Mesenchymal stem cell (in vitro differentiated cells and primary cell): ENCODE measurements at regions not wholly inside any gene's neighbourhood (a gene's known extent, or its start where the extent isn't known, plus 50 kb on each side); places are given as distances from the start of the nearest gene placed in this dataset.
"Not testable (repeated sequence)": the region's sequence is repeated elsewhere in the genome, so short reads cannot be mapped to it uniquely, and the experiment has no call there.

Source experiments
- DNase-seq: peaks from one replicate; pipeline ENCODE4 v3.0.0-alpha.2; 2013
- H2AFZ ChIP-seq: one replicate; pipeline ENCODE4 v1.6.1; 2013; ENCODE audit warnings: low read depth, mild to moderate bottlenecking, control low read depth, inconsistent platforms, low read length, moderate library complexity
- H2AK5ac ChIP-seq: 2 replicates; pipeline ENCODE4 v1.6.1; 2013; ENCODE audit warnings: low read length, moderate library complexity, mild to moderate bottlenecking, inconsistent platforms; ENCODE audit not compliant: severe bottlenecking
- H2BK120ac ChIP-seq: one replicate; pipeline ENCODE4 v1.6.1; 2013; ENCODE audit warnings: low read depth, mild to moderate bottlenecking, inconsistent platforms, low read length, moderate library complexity
- H2BK12ac ChIP-seq, 2 experiments: one replicate each; pipeline ENCODE4 v1.6.1; 2013; ENCODE audit warnings: inconsistent platforms in 2 of 2, low read length in 2 of 2, mild to moderate bottlenecking in 2 of 2, moderate library complexity in 2 of 2, control low read depth in 1 of 2
- H2BK15ac ChIP-seq: one replicate; pipeline ENCODE4 v1.6.1; 2013; ENCODE audit warnings: mild to moderate bottlenecking, low read depth, inconsistent platforms; ENCODE audit not compliant: poor library complexity, severe bottlenecking
- H2BK5ac ChIP-seq: 2 replicates; pipeline ENCODE4 v1.6.1; 2013; ENCODE audit warnings: low read depth, mild to moderate bottlenecking, low read length, control low read depth, inconsistent platforms; ENCODE audit not compliant: poor library complexity, severe bottlenecking
- H3K14ac ChIP-seq, 2 experiments: one replicate each; pipeline ENCODE4 v1.6.1; 2013; ENCODE audit warnings: inconsistent platforms in 2 of 2, low read length in 2 of 2, control low read depth in 1 of 2, mild to moderate bottlenecking in 1 of 2, moderate library complexity in 1 of 2
- H3K18ac ChIP-seq, 2 experiments: one replicate each; pipeline ENCODE4 v1.6.1; 2013; ENCODE audit warnings: inconsistent platforms in 2 of 2, low read length in 2 of 2, control low read depth in 1 of 2, low read depth in 1 of 2, mild to moderate bottlenecking in 1 of 2
- H3K23ac ChIP-seq, 2 experiments: one replicate each; pipeline ENCODE4 v1.6.1; 2013; ENCODE audit warnings: inconsistent platforms in 2 of 2, low read length in 2 of 2, mild to moderate bottlenecking in 2 of 2, moderate library complexity in 2 of 2, control low read depth in 1 of 2
- H3K27ac ChIP-seq: 2 replicates; pipeline ENCODE4 v1.5.1; 2013; ENCODE audit warnings: mild to moderate bottlenecking, moderate library complexity, low read length, control low read depth, inconsistent platforms; ENCODE audit not compliant: poor library complexity, severe bottlenecking
- H3K27me3 ChIP-seq, 2 experiments: 2 replicates each; pipeline versions ENCODE4 v1.6.1 to v1.7.0; 2013; ENCODE audit warnings: low read length in 2 of 2, mild to moderate bottlenecking in 2 of 2, moderate library complexity in 2 of 2, control low read depth in 1 of 2, inconsistent platforms in 1 of 2; ENCODE audit not compliant: control insufficient read depth in 1 of 2, insufficient read depth in 1 of 2
- H3K36me3 ChIP-seq, 2 experiments: 2 replicates each; pipeline versions ENCODE4 v1.6.1 to v1.7.0; 2013; ENCODE audit warnings: low read length in 2 of 2, control low read depth in 1 of 2, inconsistent platforms in 1 of 2, low read depth in 1 of 2, mild to moderate bottlenecking in 1 of 2; ENCODE audit not compliant: insufficient read depth in 2 of 2, control insufficient read depth in 1 of 2
- H3K4ac ChIP-seq, 2 experiments: one replicate each; pipeline ENCODE4 v1.6.1; 2013; ENCODE audit warnings: inconsistent platforms in 2 of 2, low read length in 2 of 2, mild to moderate bottlenecking in 2 of 2, moderate library complexity in 2 of 2, control low read depth in 1 of 2, low read depth in 1 of 2
- H3K4me1 ChIP-seq: 2 replicates; pipeline ENCODE4 v1.6.1; 2013; ENCODE audit warnings: low read depth, low read length, control low read depth; ENCODE audit not compliant: control insufficient read depth, insufficient read depth
- H3K4me2 ChIP-seq: 2 replicates; pipeline ENCODE4 v1.6.1; 2013; ENCODE audit warnings: low read length, mild to moderate bottlenecking, inconsistent platforms; ENCODE audit not compliant: poor library complexity, severe bottlenecking
- H3K4me3 ChIP-seq, 2 experiments: 2 replicates each; pipeline versions ENCODE4 v1.5.1 to v1.7.0; 2013; ENCODE audit warnings: low read length in 2 of 2, mild to moderate bottlenecking in 2 of 2, control low read depth in 1 of 2, low read depth in 1 of 2; ENCODE audit not compliant: insufficient read depth in 1 of 2
- H3K79me1 ChIP-seq: replicated peaks from 2 replicates; pipeline ENCODE4 v1.6.1; 2013; ENCODE audit warnings: mild to moderate bottlenecking, control low read depth, low read length, inconsistent platforms; ENCODE audit not compliant: poor library complexity, severe bottlenecking
- H3K9ac ChIP-seq: 2 replicates; pipeline ENCODE4 v1.7.0; 2013; ENCODE audit warnings: mild to moderate bottlenecking, low read length, moderate library complexity
- H3K9me3 ChIP-seq: 2 replicates; pipeline ENCODE4 v1.7.0; 2013; ENCODE audit warnings: mild to moderate bottlenecking, low read length; ENCODE audit not compliant: control insufficient read depth
- H4K8ac ChIP-seq: one replicate; pipeline ENCODE4 v1.6.1; 2013; ENCODE audit warnings: inconsistent platforms, mild to moderate bottlenecking, low read length, moderate library complexity
- H4K91ac ChIP-seq: one replicate; pipeline ENCODE4 v1.6.1; 2013; ENCODE audit warnings: mild to moderate bottlenecking, low read length, inconsistent platforms
- WGBS: methylation state at CpG from one replicate; pipeline ENCODE4 v1.1.7; 2013; ENCODE audit warnings: mixed read lengths; 5-methylcytosine and 5-hydroxymethylcytosine counted together

DNA sequence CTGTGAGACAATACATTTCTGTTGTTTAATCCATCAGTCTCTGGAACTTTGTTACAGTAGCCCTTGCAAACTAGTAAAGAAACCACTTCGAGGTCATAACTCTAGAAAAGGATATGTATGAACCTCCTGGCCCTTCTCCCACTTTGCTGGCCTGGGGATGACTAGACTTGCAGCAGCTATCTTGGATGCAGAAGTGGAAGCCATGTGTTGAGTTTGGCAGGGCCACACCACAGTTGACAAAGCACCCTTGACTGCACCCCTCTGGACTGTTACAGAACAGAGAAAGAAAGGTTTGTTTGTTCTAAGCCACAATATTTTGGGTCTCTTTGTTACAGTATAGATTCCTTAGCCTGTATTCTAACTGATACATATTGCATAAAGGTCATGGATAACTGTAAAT is 183.2 kb upstream of the TAS2R1 start:
- H3K36me3 ChIP-seq = no peaks in the 10 kb centered on the region
- no peaks in the 10 kb centered on the region for H3K9me3 ChIP-seq
- no peak overlapping the region for H4K91ac ChIP-seq
- no peak overlapping the region for H2BK5ac ChIP-seq
- H3K27me3 ChIP-seq = peaks cover 0 to 7% of the 10 kb centered on the region in 2 experiments
- no peaks in the 10 kb centered on the region for H3K79me1 ChIP-seq
- H3K4me1 ChIP-seq = no peaks in the 10 kb centered on the region
- 38% methylated on average over 1 of the region's 1 CpG for WGBS
- H3K4ac ChIP-seq = no peak overlapping the region
- no peak overlapping the region for H2AK5ac ChIP-seq
- H2BK120ac ChIP-seq = no peak overlapping the region
- H3K9ac ChIP-seq = no peak overlapping the region
- H2BK15ac ChIP-seq = no peak overlapping the region
- H3K4me2 ChIP-seq = no peak overlapping the region
- H3K4me3 ChIP-seq = no peak overlapping the region
- no peak overlapping the region for H3K23ac ChIP-seq
- no peak overlapping the region for H3K14ac ChIP-seq
- H3K18ac ChIP-seq = no peak overlapping the region
- no peak for DNase-seq
- no peak overlapping the region for H3K27ac ChIP-seq
- no peak overlapping the region for H4K8ac ChIP-seq
- no peak overlapping the region for H2AFZ ChIP-seq
- no peak overlapping the region for H2BK12ac ChIP-seq

DNA sequence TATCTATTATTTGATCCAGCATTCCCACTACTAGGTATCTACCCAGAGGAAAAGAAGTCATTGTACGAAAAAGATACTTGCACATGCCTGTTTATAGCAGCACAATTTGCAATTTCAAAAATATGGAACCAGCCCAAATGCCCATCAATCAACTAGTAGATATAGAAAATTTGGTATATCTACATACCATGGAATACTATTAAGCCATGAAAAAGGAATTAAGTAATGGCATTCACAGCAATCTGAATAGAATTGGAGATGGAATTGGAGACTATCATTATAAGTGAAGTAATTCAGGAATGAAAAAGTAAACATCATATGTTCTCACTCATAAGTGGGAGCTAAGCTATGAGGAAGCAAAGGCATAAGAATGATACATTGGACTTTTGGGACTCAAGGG is 177.2 kb upstream of the TAS2R1 start:
- not testable (repeated sequence) for H3K4ac ChIP-seq, H3K14ac ChIP-seq, H3K27me3 ChIP-seq, H3K36me3 ChIP-seq, H4K91ac ChIP-seq, H3K18ac ChIP-seq, H3K23ac ChIP-seq, DNase-seq, H3K9ac ChIP-seq, H2AK5ac ChIP-seq, H4K8ac ChIP-seq, H2BK12ac ChIP-seq, H3K4me2 ChIP-seq, H3K79me1 ChIP-seq, H3K27ac ChIP-seq, H2BK15ac ChIP-seq, H2AFZ ChIP-seq, H3K9me3 ChIP-seq, H3K4me3 ChIP-seq, H2BK5ac ChIP-seq, H3K4me1 ChIP-seq, H2BK120ac ChIP-seq
- WGBS = no CpG with 5 or more reads among the region's 1 CpG

DNA sequence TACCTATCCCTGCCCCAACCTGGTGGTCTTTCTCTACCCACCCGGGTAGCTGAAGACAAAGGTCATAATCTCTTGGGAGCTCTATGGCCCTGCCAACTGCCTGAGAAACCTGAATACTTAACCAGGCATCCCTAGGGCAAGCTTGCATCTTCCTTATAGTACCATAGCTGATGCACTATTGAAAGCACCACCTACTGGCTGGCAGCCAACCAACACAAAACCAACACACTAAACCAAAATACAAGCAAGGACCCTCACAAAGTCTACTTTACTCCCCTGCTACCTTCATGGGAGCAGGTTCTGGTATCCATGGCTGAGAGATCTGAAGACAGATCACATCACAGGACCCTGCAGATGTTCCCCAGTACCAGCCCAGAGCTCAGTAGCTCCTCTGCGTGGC is 171.8 kb upstream of the TAS2R1 start:
- H3K27ac ChIP-seq = no peak overlapping the region
- H3K27me3 ChIP-seq = peaks cover 0 to 6% of the 10 kb centered on the region in 2 experiments
- no peak overlapping the region for H4K8ac ChIP-seq
- no peak overlapping the region for H2BK5ac ChIP-seq
- H3K4me3 ChIP-seq = no peak overlapping the region
- H3K36me3 ChIP-seq = no peaks in the 10 kb centered on the region
- H2BK120ac ChIP-seq = no peak overlapping the region
- no peak overlapping the region for H2BK15ac ChIP-seq
- H3K9me3 ChIP-seq = no peaks in the 10 kb centered on the region
- no peak overlapping the region for H3K14ac ChIP-seq
- no peak overlapping the region for H2AFZ ChIP-seq
- H3K23ac ChIP-seq = no peak overlapping the region
- 88% methylated on average over 2 of the region's 2 CpGs for whole genome bisulfite sequencing
- no peak for DNase-seq
- no peak overlapping the region for H2BK12ac ChIP-seq
- no peak overlapping the region for H4K91ac ChIP-seq
- H3K79me1 ChIP-seq = no peaks in the 10 kb centered on the region
- no peaks in the 10 kb centered on the region for H3K4me1 ChIP-seq
- H3K18ac ChIP-seq = no peak overlapping the region
- no peak overlapping the region for H3K4me2 ChIP-seq
- H3K9ac ChIP-seq = no peak overlapping the region
- H3K4ac ChIP-seq = no peak overlapping the region
- H2AK5ac ChIP-seq = no peak overlapping the region

DNA sequence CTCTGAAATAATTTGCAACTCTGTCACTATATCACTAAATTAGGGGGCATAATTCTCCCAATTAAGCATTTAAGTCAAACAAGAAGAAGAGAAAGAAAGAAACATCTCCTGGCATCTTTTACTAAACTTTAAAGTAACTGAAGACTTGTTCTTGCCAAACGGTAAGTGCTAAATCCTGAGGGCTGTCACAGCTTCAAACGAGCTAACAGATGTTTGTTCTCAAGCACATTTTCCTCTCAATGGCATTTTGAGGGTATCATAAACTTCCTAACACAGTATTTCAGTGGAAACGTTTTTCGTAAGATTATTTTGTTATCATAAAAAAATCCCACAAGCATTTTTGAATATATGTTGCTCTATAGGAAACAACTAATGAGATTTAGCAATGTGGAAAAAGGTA is 169.5 kb upstream of the TAS2R1 start:
- H3K9me3 ChIP-seq = no peaks in the 10 kb centered on the region
- no peak overlapping the region for H2BK12ac ChIP-seq
- H3K27me3 ChIP-seq = peaks cover 0 to 9% of the 10 kb centered on the region in 2 experiments
- no peak overlapping the region for H3K14ac ChIP-seq
- no peaks in the 10 kb centered on the region for H3K4me1 ChIP-seq
- no peak overlapping the region for H4K91ac ChIP-seq
- 10% methylated on average over 2 of the region's 4 CpGs for WGBS
- H3K23ac ChIP-seq = no peak overlapping the region
- no peak overlapping the region for H3K4me3 ChIP-seq
- H2BK15ac ChIP-seq = no peak overlapping the region
- no peak overlapping the region for H2AK5ac ChIP-seq
- H3K79me1 ChIP-seq = no peaks in the 10 kb centered on the region
- H3K36me3 ChIP-seq = no peaks in the 10 kb centered on the region
- no peak overlapping the region for H3K4me2 ChIP-seq
- no peak overlapping the region for H4K8ac ChIP-seq
- H3K9ac ChIP-seq = no peak overlapping the region
- no peak overlapping the region for H3K27ac ChIP-seq
- no peak overlapping the region for H2AFZ ChIP-seq
- H2BK5ac ChIP-seq = no peak overlapping the region
- no peak for DNase-seq
- no peak overlapping the region for H3K18ac ChIP-seq
- H2BK120ac ChIP-seq = no peak overlapping the region
- no peak overlapping the region for H3K4ac ChIP-seq
